ENCODE measurements at regions not wholly inside any gene's neighbourhood (a gene's known extent, or its start where the extent isn't known, plus 50 kb on each side); places are given as distances from the start of the nearest gene placed in this dataset.

DNA sequence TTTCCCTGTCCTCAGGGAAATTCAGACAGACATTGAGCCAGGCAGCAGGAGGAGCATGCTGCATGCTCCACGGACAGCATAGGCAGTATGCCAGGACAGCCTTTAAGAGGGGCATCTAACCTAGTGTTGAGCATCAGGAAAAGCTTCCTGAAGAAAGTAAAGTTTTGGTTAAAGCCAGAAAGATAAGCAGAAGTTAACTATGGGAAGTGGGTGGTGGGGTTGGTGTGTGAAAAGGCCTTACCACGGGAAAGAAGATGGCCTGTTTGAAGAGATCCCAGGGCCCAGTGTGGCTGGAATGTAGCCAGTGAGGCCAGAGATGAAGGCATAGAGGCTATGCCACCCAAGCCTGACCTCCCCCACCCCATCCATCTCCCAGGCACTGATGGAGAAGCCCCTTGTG, 102.4 kb upstream of the PLXNA4 start:
- TF ChIP-seq POLR2A (IDR thresholded peaks at IDR 0.05) (no peak), POLR2AphosphoS5 (IDR thresholded peaks at IDR 0.05) (no peak)
- TF ChIP-seq, protein P1, sequence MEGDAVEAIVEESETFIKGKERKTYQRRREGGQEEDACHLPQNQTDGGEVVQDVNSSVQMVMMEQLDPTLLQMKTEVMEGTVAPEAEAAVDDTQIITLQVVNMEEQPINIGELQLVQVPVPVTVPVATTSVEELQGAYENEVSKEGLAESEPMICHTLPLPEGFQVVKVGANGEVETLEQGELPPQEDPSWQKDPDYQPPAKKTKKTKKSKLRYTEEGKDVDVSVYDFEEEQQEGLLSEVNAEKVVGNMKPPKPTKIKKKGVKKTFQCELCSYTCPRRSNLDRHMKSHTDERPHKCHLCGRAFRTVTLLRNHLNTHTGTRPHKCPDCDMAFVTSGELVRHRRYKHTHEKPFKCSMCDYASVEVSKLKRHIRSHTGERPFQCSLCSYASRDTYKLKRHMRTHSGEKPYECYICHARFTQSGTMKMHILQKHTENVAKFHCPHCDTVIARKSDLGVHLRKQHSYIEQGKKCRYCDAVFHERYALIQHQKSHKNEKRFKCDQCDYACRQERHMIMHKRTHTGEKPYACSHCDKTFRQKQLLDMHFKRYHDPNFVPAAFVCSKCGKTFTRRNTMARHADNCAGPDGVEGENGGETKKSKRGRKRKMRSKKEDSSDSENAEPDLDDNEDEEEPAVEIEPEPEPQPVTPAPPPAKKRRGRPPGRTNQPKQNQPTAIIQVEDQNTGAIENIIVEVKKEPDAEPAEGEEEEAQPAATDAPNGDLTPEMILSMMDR (IDR thresholded peaks at IDR 0.05), result no peak
- Histone ChIP-seq H3K27ac (no peak overlapping the region), H3K4me3 (no peak overlapping the region), H3K36me3 (no peaks in the 10 kb centered on the region), H3K27me3 (replicated peaks; ENCODE audit: insufficient read depth) (no peaks in the 10 kb centered on the region), H3K4me1 (replicated peaks) (no peaks in the 10 kb centered on the region), H3K9me3 (no peaks in the 10 kb centered on the region)
- WGBS, result 63% methylated on average over 2 of the region's 2 CpGs
- no peak for DNase-seq (ENCODE audit: low spot score)
- intact Hi-C loops (cut with DNase I), result no loop called here

DNA sequence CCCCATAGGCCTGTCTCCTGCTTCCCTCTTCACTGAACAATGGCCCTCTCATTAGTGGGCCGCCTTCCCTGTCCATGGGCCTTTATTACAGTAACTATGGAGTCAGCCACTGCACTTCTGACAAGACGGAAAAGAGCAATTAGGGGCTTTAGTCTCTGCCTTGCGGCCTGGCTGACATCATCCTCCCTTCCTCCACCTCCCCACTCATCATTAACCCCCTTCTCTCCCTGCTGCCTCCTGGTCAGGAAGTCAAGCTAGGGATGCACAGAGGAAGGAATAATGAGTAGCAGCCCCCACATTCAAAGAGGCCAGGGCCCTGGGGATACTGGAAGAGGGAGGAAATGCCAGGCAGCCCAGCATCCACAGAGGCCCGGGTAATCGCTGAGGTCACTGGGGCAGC, 101.6 kb upstream of the PLXNA4 start:
- no peak for DNase-seq (ENCODE audit: low spot score)
- no peaks in the 10 kb centered on the region for H3K27me3 ChIP-seq (replicated peaks; ENCODE audit: insufficient read depth)
- intact Hi-C loops (cut with DNase I), result no loop called here
- H3K4me1 ChIP-seq (replicated peaks), result no peaks in the 10 kb centered on the region
- 85% methylated on average over 5 of the region's 5 CpGs for WGBS
- no peaks in the 10 kb centered on the region for H3K9me3 ChIP-seq
- no peak overlapping the region for H3K4me3 ChIP-seq
- TF ChIP-seq, protein P1 (IDR thresholded peaks at IDR 0.05), result no peak
- TF ChIP-seq POLR2AphosphoS5 (IDR thresholded peaks at IDR 0.05) (no peak), POLR2A (IDR thresholded peaks at IDR 0.05) (no peak)
- H3K36me3 ChIP-seq, result no peaks in the 10 kb centered on the region
- H3K27ac ChIP-seq, result no peak overlapping the region

DNA sequence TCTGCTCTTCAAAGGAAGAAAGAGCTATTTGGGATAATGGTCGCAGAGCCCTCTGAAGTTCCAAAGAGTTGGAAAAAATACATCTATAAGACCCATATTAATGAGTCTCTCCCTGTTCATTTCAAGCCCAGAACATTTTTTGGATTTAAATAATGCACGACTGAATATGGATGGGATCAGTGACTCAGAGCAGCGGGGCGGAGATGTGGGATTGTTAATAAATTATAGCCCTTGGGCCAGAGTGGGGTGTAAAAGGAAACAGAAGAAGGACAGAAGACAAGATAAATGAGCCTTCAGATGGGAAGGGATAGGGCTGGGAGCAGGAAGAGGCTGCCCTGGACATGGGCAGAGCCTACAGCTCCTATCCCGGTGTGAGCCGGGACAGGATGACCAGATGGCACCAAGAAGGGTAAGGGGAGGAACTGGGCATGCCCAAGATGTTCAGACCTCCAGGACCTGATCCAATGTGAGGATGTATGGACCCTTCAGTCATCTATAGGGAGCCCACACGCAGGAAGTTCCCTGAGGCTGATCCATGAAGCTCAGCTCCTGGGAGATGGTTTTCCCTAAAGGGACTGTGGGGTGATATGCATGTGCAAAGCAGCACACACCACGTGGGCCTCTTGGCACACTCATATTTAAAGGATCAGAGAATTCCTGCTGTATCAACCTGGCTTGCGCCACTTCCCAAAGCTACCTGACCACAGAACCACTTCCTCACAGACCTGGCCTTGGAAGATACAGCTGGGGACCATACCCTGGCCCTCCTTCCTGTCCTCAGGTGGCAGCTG, 96.1 kb upstream of the PLXNA4 start:
- no peaks in the 10 kb centered on the region for H3K27me3 ChIP-seq (replicated peaks; ENCODE audit: insufficient read depth)
- DNase-seq (ENCODE audit: low spot score), result no peak
- TF ChIP-seq, protein P1 (IDR thresholded peaks at IDR 0.05), result no peak
- TF ChIP-seq POLR2A (IDR thresholded peaks at IDR 0.05) (no peak), POLR2AphosphoS5 (IDR thresholded peaks at IDR 0.05) (no peak)
- no peaks in the 10 kb centered on the region for H3K36me3 ChIP-seq
- no peak overlapping the region for H3K27ac ChIP-seq
- intact Hi-C loops (cut with DNase I), result no loop called here
- no peaks in the 10 kb centered on the region for H3K9me3 ChIP-seq
- H3K4me3 ChIP-seq, result no peak overlapping the region
- WGBS, result 85% methylated on average over 9 of the region's 9 CpGs
- H3K4me1 ChIP-seq (replicated peaks), result no peaks in the 10 kb centered on the region

DNA sequence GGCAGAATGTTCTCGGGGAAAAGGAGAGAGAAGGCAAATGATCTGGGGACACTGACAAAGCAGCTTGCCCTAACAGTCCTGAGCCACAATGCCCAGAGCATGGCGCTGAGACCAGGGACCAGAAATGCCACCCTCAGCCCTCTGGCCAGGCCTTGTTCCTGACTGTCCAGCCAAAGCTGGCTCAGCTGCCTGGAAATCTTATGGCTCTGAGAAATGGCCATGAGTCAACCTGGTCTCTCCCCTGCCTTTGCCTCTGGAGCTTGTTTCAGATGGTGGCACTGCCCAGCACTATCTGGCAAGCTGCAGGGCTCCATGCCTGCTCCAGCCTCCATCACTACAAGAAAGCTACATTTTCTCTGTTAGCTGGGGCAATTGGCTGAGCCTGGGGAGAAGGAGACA, 90.5 kb upstream of the PLXNA4 start:
- H3K9me3 ChIP-seq, result no peaks in the 10 kb centered on the region
- intact Hi-C loops (cut with DNase I), result no loop called here
- TF ChIP-seq POLR2A (IDR thresholded peaks at IDR 0.05), result no peak
- TF ChIP-seq, protein P1 (IDR thresholded peaks at IDR 0.05), result no peak
- no peak for TF ChIP-seq POLR2AphosphoS5 (IDR thresholded peaks at IDR 0.05)
- WGBS, result 91% methylated on average over 2 of the region's 2 CpGs
- no peaks in the 10 kb centered on the region for H3K36me3 ChIP-seq
- no peak for DNase-seq (ENCODE audit: low spot score)
- no peaks in the 10 kb centered on the region for H3K4me1 ChIP-seq (replicated peaks)
- H3K27me3 ChIP-seq (replicated peaks; ENCODE audit: insufficient read depth), result no peaks in the 10 kb centered on the region
- H3K4me3 ChIP-seq, result no peak overlapping the region
- H3K27ac ChIP-seq, result no peak overlapping the region

Data from prostate gland (tissue), 2 donors.